VCaP (cell line): ENCODE measurements at regions not wholly inside any gene's neighbourhood (a gene's known extent, or its start where the extent isn't known, plus 50 kb on each side); places are given as distances from the start of the nearest gene placed in this dataset.

ENCODE experiments used
- H3K27ac ChIP-seq: fragments of 450-650 bp; 2 replicates; pipeline ENCODE4 v1.5.1; 2017
- CTCF ChIP-seq: fragments of 450-650 bp; conservative IDR thresholded peaks from 2 replicates; pipeline ENCODE4 v1.5.1; 2017; ENCODE audit warnings: mild to moderate bottlenecking, moderate library complexity

DNA sequence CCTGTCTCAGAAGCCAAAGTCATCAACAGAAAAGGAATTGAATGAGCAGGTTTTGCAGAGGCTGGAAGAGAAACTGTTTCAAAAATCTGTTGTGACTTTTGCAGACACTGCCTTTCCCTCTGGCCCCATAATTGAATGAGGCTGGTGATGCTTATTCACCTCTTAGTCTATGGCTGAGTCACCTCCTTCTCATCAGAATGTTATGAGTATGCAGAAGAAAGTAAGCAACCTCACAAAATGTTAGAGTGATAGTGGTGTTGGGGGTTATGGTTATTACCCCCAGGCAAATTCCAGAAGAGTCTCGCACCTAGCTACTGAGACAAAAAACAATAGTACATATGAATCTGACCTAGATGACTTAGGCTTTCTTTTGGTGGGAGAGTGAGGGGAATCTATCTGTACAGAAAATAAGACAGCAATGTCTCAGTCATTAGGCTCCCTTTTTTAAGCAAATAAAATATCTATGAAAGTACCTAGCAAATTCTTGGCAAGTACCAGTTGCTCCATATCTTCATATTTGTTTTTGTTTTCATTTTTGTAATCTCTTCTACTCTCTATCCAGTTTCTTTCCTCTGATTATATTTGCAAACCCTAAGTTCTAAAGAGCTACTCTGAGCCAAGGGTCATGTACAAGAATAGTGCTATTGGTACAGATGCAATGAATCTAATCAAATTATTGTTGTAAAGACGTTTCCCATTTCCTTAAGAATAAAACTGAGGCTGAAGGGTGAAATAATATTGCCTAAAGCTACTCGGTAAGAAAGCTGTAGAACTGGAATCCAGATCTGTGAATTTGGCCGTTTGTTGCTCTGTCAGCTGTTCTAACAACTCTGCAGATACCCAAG, 498.1 kb upstream of the TNC start:
- TF ChIP-seq CTCF: no peak
- H3K27ac ChIP-seq: no peak overlapping the region

DNA sequence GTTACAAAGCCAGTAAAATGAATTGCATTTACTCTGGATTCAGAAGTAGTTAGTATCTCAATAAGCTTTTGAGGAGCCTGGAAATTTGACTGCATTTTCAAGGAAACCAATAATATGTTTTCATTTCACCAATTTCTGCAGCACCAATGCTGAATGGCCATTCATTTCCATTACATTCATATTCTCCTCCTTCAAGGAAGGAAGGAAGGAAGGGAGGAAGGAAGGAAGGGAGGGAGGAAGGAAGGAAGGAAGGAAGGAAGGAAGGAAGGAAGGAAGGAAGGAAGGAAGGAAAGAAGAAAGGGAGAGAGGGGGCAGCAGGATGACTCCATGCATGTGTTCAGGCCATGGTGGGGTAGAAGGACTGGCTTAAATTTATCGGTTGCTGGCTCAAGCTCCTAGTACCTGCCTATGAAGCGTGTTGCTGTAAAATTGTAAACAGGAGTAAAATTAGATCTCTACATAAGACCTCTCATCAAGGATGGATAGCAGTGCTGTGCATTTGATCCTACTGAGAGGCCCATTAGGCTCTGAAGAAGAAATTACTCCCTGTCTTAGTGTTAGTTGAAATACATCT, 498.8 kb upstream of the TNC start:
- TF ChIP-seq CTCF: no peak
- no peak overlapping the region for H3K27ac ChIP-seq

DNA sequence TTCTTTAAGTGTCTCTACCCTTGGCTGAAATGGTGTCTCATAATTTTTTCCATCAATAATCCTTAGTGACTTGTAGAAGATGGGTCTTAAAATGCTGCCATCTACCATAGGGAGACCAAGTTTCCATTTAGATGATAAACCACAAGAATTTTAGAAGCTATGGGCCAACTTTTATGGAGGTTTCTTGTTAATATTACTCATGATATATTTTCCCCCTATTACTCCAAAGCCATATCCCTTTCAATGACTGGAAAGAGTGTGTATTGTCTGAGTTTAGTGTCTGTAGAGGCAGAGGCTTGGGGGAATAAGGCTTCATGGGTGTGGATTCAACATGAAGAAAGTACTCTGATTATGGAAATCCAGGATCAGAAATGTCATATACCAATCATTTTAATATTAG, 507.3 kb upstream of the TNC start:
- H3K27ac ChIP-seq: no peak overlapping the region
- TF ChIP-seq CTCF: no peak

DNA sequence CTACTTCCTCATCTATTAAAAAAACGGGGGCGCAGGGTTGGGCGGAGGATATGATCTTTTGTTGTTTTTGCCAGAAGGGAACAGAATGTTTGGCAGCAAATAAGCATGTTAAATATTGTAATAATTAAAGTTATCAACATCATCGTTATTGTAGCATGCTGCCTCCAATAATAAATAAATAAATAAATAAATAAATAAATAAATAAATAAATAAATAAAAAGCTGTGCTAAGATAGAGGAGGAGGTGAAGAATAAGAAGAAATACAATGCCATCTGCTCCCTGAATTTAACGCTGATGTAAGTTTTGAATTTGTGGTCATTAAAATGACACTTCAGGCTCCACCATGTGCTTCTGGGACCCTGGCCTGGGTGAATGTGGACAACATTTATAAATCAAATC, 508.0 kb upstream of the TNC start:
- TF ChIP-seq CTCF: no peak
- H3K27ac ChIP-seq: no peak overlapping the region

- TF ChIP-seq CTCF: no peak
- H3K27ac ChIP-seq: no peak overlapping the region
Measured at GRCh38 chr9:115627511-115627910, 509.6 kb upstream of the TNC start.

GRCh38 chr9:115628426-115628825, 510.5 kb upstream of the TNC start:
- TF ChIP-seq CTCF: no peak
- H3K27ac ChIP-seq: peak overlapping the region; percentile 25; the same call in 1 of the 2 replicates

DNA sequence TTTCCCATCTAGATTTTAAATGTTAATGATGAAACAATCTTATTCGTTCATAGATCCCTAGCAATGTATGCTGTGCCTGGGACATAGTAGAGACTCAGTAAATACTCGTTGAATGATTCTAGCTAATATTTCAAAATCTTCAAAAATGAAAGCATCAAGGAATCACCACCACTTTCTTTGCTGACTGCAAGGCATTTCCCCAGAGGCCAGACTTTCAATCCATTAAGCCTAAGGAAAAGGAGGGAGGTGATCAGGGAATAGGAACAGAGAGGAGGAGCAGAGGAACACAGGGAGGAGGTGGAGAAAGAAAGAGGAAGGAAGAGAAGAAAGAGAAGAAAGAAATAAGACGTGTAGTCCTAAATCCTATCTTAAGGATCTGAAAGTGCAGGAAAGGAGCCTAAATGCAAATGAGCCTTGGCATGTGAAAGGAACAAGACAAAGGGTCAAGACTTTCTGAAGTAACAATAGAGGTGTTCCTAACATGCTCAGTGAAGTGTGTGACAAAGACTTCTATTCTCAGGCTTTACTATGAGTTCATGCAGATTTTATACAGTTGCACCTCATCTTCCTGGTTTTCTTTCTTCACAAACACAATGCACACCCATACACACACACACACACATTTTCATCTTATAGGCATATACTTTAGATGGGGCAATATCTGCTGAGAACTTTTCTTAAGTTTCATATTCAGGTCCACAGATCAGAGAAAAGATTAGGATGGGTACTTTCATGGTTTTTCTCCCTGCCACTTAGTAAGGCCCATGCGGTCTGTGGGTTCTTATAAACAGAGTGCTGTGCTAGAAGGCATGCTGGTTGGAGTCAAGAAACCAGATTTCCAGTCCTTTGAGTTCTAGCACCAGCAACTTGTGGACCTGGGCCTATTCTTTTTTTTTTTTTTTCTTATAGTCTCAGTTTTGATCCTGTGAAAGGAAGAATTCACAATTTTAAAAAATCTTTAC, 512.2 kb upstream of the TNC start:
- TF ChIP-seq CTCF: no peak
- no peak overlapping the region for H3K27ac ChIP-seq
